Keratinocyte (primary cell): ENCODE measurements at regions not wholly inside any gene's neighbourhood (a gene's known extent, or its start where the extent isn't known, plus 50 kb on each side); places are given as distances from the start of the nearest gene placed in this dataset.

Source experiments
- DNase-seq: peaks from one replicate; pipeline ENCODE4 v3.0.0-alpha.2; 2011; ENCODE audit warnings: low read depth, missing footprints, low spot score
- FAIRE-seq: peaks from 2 replicates; lab custom pipeline; 2011; peaks lifted over from hg19 to GRCh38; lab: Jason Lieb, UNC
- H2AFZ ChIP-seq: 2 replicates; pipeline ENCODE4 v1.6.0; 2012; ENCODE audit warnings: low read length, control low read depth, inconsistent platforms; ENCODE audit not compliant: control insufficient read depth
- H3K27ac ChIP-seq: 2 replicates; pipeline ENCODE4 v1.5.1; 2011; ENCODE audit warnings: low read length; ENCODE audit not compliant: control insufficient read depth, insufficient read depth
- H3K27me3 ChIP-seq: 3 replicates; pipeline ENCODE4 v1.6.0; 2011; ENCODE audit warnings: low read length; ENCODE audit not compliant: control insufficient read depth, insufficient read depth; ENCODE audit errors: extremely low read depth
- H3K36me3 ChIP-seq, 2 experiments: 2 replicates in 1 of 2; 3 replicates in 1 of 2; pipeline ENCODE4 v1.5.1; 2011; ENCODE audit warnings: low read length in 2 of 2, mild to moderate bottlenecking in 1 of 2; ENCODE audit not compliant: control insufficient read depth in 2 of 2, insufficient read depth in 2 of 2; ENCODE audit errors: extremely low read depth in 1 of 2
- H3K4me1 ChIP-seq: 3 replicates; pipeline ENCODE4 v1.5.1; 2011; ENCODE audit warnings: low read length; ENCODE audit not compliant: control insufficient read depth, insufficient read depth; ENCODE audit errors: extremely low read depth
- H3K4me2 ChIP-seq: 3 replicates; pipeline ENCODE4 v1.6.0; 2011; ENCODE audit warnings: low read depth, low read length; ENCODE audit not compliant: control insufficient read depth, insufficient read depth; ENCODE audit errors: extremely low read depth
- H3K4me3 ChIP-seq, 3 experiments: fragments of 200-600 bp in 1 of 3; sonication (generic) in 1 of 3; 2 replicates in 2 of 3; 3 replicates in 1 of 3; pipeline ENCODE4 v1.5.1; 2011 to 2016; ENCODE audit warnings: low read length in 3 of 3, mild to moderate bottlenecking in 3 of 3, control low read depth in 2 of 3, inconsistent platforms in 1 of 3, low read depth in 1 of 3, mixed read lengths in 1 of 3, mixed run types in 1 of 3, moderate library complexity in 1 of 3; ENCODE audit not compliant: control insufficient read depth in 2 of 3, insufficient read depth in 2 of 3; ENCODE audit errors: extremely low read depth in 1 of 3
- H3K79me2 ChIP-seq: 2 replicates; pipeline ENCODE4 v1.6.0; 2012; ENCODE audit warnings: low read length; ENCODE audit not compliant: control insufficient read depth, insufficient read depth
- H3K9ac ChIP-seq: 3 replicates; pipeline ENCODE4 v1.6.0; 2011; ENCODE audit warnings: low read length; ENCODE audit not compliant: control insufficient read depth, insufficient read depth; ENCODE audit errors: extremely low read depth
- H3K9me1 ChIP-seq: 3 replicates; pipeline ENCODE4 v1.6.0; 2011; ENCODE audit warnings: low read length; ENCODE audit not compliant: control insufficient read depth, insufficient read depth; ENCODE audit errors: extremely low read depth
- H3K9me3 ChIP-seq: 2 replicates; pipeline ENCODE4 v1.5.1; 2012; ENCODE audit warnings: low read depth, low read length; ENCODE audit not compliant: control insufficient read depth
- H4K20me1 ChIP-seq: 3 replicates; pipeline ENCODE4 v1.6.0; 2011; ENCODE audit warnings: low read length; ENCODE audit not compliant: control insufficient read depth, insufficient read depth; ENCODE audit errors: extremely low read depth
- CTCF ChIP-seq, 3 experiments: IDR thresholded peaks in 1 of 3; conservative IDR thresholded peaks in 1 of 3; optimal IDR thresholded peaks in 1 of 3; 2 replicates in 2 of 3; 3 replicates in 1 of 3; pipeline versions ENCODE3 to v1.5.1; 2011; ENCODE audit warnings: low read length in 3 of 3, mild to moderate bottlenecking in 3 of 3, moderate library complexity in 2 of 3, control low read depth in 1 of 3, inconsistent platforms in 1 of 3; ENCODE audit not compliant: insufficient read depth in 2 of 3; ENCODE audit errors: extremely low read depth in 1 of 3
- EZH2 ChIP-seq: IDR thresholded peaks from one replicate; pipeline ENCODE4 v1.6.1; 2012; ENCODE audit warnings: inconsistent platforms, mild to moderate bottlenecking, low read length, moderate library complexity
- dilution Hi-C: fragments of 300-500 bp; cut with MboI; formaldehyde crosslinking; loops from one replicate; pipeline ENCODE4 v1.7.0; 2020; ENCODE audit warnings: low sequenced_read_pairs; ENCODE audit not compliant: extremely low pct_ligation_motif_present

GRCh38 chr3:22923711-22924110 lies 279.4 kb upstream of the UBE2E2 start:
- DNase-seq, result no peak
- dilution Hi-C loops, result no loop called here
- no peak overlapping the region for H3K4me3 ChIP-seq
- TF ChIP-seq CTCF (optimal IDR thresholded peaks at IDR 0.05 in 1 of 3, IDR thresholded peaks at IDR 0.05 in 1 of 3, conservative IDR thresholded peaks at IDR 0.05 in 1 of 3; ENCODE audit: extremely low read depth in 1 of 3, insufficient read depth in 2 of 3, low read length in 3 of 3) (no peak), EZH2 (no peak)
- no peak for FAIRE-seq
- no peak overlapping the region for H3K9ac ChIP-seq
- no peak overlapping the region for H3K4me2 ChIP-seq
- H3K9me1 ChIP-seq, result no peaks in the 10 kb centered on the region
- no peaks in the 10 kb centered on the region for H3K79me2 ChIP-seq
- H3K27me3 ChIP-seq, result no peaks in the 10 kb centered on the region
- H3K9me3 ChIP-seq, result no peaks in the 10 kb centered on the region
- no peaks in the 10 kb centered on the region for H3K4me1 ChIP-seq
- H3K27ac ChIP-seq, result no peak overlapping the region
- no peaks in the 10 kb centered on the region for H4K20me1 ChIP-seq
- H2AFZ ChIP-seq, result no peak overlapping the region
- H3K36me3 ChIP-seq, result no peaks in the 10 kb centered on the region

GRCh38 chr3:22928216-22929110 lies 274.7 kb upstream of the UBE2E2 start:
- dilution Hi-C loops, result no loop called here
- TF ChIP-seq EZH2, result no peak
- no peak for TF ChIP-seq CTCF (optimal IDR thresholded peaks at IDR 0.05 in 1 of 3, IDR thresholded peaks at IDR 0.05 in 1 of 3, conservative IDR thresholded peaks at IDR 0.05 in 1 of 3; ENCODE audit: extremely low read depth in 1 of 3, insufficient read depth in 2 of 3, low read length in 3 of 3)
- no peak overlapping the region for H3K4me2 ChIP-seq
- no peak overlapping the region for H3K27ac ChIP-seq
- H4K20me1 ChIP-seq, result no peaks in the 10 kb centered on the region
- no peaks in the 10 kb centered on the region for H3K9me1 ChIP-seq
- no peaks in the 10 kb centered on the region for H3K9me3 ChIP-seq
- no peak overlapping the region for H2AFZ ChIP-seq
- H3K4me1 ChIP-seq, result no peaks in the 10 kb centered on the region
- H3K27me3 ChIP-seq, result no peaks in the 10 kb centered on the region
- no peak overlapping the region for H3K4me3 ChIP-seq
- DNase-seq (no peak), FAIRE-seq (no peak)
- no peaks in the 10 kb centered on the region for H3K79me2 ChIP-seq
- H3K36me3 ChIP-seq, result no peaks in the 10 kb centered on the region
- no peak overlapping the region for H3K9ac ChIP-seq
